Motor neuron (in vitro differentiated cells): ENCODE measurements at regions not wholly inside any gene's neighbourhood (a gene's known extent, or its start where the extent isn't known, plus 50 kb on each side); places are given as distances from the start of the nearest gene placed in this dataset.
A peak's percentile ranks its signal among the peaks of the same experiment; 100 is the strongest.

Experiments
- ATAC-seq, 8 experiments: fragments of 200-7000 bp; cut with Tn5 transposase; replicated peaks in 6 of 8; 2 replicates each; pipeline ENCODE4 v1.8.0; 2021; ENCODE audit warnings: mild to moderate bottlenecking in 8 of 8, moderate library complexity in 8 of 8
- H3K27ac ChIP-seq, 2 donors: fragments of 250-450 bp; sonication (Bioruptor Pico); 2 replicates each; pipeline ENCODE4 v1.9.0; 2021; ENCODE audit warnings: antibody characterized with exemption in 2 of 2, mild to moderate bottlenecking in 2 of 2, moderate library complexity in 1 of 2
- H3K4me1 ChIP-seq, 2 donors: fragments of 250-450 bp; sonication (Bioruptor Pico); replicated peaks in 1 of 2; 2 replicates each; pipeline ENCODE4 v1.6.1; 2021; ENCODE audit warnings: antibody characterized with exemption in 2 of 2, mild to moderate bottlenecking in 2 of 2, moderate library complexity in 1 of 2
- H3K4me3 ChIP-seq, 5 donors: fragments of 250-450 bp; sonication (Bioruptor Pico); 2 replicates each; pipeline ENCODE4 v1.9.0; 2021; ENCODE audit warnings: antibody characterized with exemption in 5 of 5, mild to moderate bottlenecking in 5 of 5, moderate library complexity in 4 of 5
- WGBS, 10 experiments: fragments of 450-650 bp; shearing (Covaris generic); methylation state at CpG; one replicate each; pipeline ENCODE4 v1.0.0; 2022; 5-methylcytosine and 5-hydroxymethylcytosine counted together
- in situ Hi-C, 9 experiments: fragments of 400-800 bp; cut with MboI; loops; one replicate each; pipeline ENCODE4 v1.15.0; 2021; ENCODE audit warnings: low sequenced_read_pairs in 9 of 9, low pct_unique_long_range_greater_than_20kb in 2 of 9; ENCODE audit not compliant: unreplicated experiment in 9 of 9

DNA sequence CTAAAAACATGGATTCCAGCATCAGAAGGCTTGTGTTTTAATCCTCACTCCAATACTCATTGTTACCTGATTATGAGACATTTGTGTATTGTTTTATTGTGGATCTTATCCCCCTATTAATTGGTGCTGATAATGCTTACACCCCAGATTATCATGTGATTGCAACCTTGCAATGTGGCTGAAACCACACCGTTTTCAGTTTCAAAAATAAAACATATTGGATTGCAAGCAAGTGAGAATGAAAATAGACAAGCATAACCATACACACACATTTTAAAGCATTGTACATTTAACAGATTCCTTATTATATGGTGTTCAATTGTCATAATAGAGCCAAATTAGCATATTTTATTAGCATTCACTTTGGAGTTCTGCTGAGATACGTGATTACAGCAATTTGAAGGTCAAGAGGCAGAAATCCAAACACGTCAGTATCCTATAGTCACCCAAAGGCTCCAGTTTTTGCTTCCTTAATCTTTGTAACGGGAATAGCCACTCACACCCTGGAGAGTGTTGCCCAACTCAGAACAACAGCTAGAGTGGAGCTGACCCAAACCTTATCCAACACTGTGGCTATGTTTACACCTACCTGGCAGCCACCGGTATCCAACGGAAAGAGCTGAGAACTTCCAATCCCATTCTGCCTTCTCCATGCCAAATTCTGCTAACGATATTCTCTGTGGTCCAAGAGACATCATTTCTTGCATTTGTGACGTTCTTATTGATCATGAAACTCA is 317.1 kb upstream of the KLF6 start:
- ATAC-seq: no peak
- 78 to 100% (median 98%) methylated on average over 1 to 8 of the region's 8 CpGs for WGBS, 10 experiments
- in situ Hi-C loops: no loop called here
- no peak overlapping the region for H3K27ac ChIP-seq
- no peaks in the 10 kb centered on the region for H3K4me1 ChIP-seq
- no peak overlapping the region for H3K4me3 ChIP-seq

- 0 to 100% (median 85%) methylated on average over 1 to 4 of the region's 4 CpGs for WGBS, 10 experiments
- H3K4me1 ChIP-seq: no peaks in the 10 kb centered on the region
- no peak overlapping the region for H3K27ac ChIP-seq
- no peak overlapping the region for H3K4me3 ChIP-seq
- in situ Hi-C loops: no loop called here
- no peak for ATAC-seq
Observed at GRCh38 chr10:4100380-4100779, 315.4 kb upstream of the KLF6 start.

DNA sequence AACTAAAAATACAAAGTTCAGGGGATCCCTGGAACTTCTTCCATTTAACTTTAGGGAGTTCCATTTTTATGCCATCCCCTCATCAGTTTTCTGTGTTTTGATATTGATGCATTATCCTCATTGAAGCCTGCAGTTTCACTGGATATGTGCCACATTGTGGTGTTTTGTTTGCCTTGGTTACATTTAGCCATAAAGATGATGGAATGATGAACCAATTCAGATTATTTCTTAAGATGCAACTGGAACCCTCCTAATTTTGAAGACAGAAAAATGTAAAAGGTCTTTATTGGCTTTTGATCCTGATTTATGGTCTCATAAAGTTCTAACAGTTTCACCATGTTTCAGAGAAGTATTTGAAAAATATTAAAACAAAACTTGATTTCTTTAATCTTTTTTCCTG is 314.2 kb upstream of the KLF6 start:
- no peak overlapping the region for H3K4me3 ChIP-seq
- H3K27ac ChIP-seq: no peak overlapping the region
- no peak for ATAC-seq
- H3K4me1 ChIP-seq: no peaks in the 10 kb centered on the region
- in situ Hi-C loops: no loop called here

DNA sequence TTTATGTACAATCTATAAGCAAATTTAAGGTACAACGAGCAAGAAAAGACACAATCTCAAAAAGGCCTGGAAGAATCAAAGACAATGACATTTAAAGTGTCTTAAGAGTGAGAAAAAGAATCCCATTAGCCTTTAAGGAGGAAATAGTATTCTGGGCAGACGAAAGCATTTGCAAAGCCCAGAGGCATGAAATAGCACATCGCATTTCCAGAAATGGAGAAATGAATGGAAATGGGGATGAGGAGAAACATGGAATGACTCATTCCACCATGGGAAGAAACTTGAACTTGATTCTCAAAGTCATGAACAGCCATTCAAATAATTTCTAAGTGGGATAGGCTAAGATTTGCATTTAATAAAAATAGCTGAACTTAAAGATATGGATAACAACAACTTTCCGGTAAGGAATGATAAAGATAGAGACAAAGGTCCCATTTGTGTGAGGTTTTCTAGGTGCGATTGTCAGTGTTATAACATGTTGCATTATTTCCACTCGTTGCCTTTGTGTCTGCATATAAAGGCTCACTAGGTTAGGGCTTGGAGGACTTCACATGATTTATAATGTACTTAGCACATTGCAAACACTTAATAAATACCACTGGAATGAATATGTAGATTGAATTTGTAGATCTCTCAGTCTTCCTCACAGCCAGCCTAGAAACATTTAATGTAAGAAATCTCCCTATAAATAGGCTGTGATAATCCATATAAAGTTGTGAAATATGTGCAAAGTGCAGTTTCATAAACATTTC is 310.3 kb upstream of the KLF6 start:
- WGBS, 10 experiments: 40 to 100% (median 81%) methylated on average over 1 to 6 of the region's 6 CpGs
- ATAC-seq: peak in 4 of 8 experiments; percentile 54 to 81 (median 77)
- Histone ChIP-seq H3K4me3 (no peak overlapping the region), H3K27ac (no peak overlapping the region), H3K4me1 (no peaks in the 10 kb centered on the region)
- in situ Hi-C loops: no loop called here

- H3K4me1 ChIP-seq: no peaks in the 10 kb centered on the region
- in situ Hi-C loops: no loop called here
- peak in 1 of 8 experiments; percentile 26 for ATAC-seq
- H3K27ac ChIP-seq: no peak overlapping the region
- H3K4me3 ChIP-seq: no peak overlapping the region
- WGBS, 10 experiments: 61 to 100% (median 86%) methylated on average over 2 of the region's 2 CpGs
Observed at GRCh38 chr10:4094751-4095150, 309.7 kb upstream of the KLF6 start.

DNA sequence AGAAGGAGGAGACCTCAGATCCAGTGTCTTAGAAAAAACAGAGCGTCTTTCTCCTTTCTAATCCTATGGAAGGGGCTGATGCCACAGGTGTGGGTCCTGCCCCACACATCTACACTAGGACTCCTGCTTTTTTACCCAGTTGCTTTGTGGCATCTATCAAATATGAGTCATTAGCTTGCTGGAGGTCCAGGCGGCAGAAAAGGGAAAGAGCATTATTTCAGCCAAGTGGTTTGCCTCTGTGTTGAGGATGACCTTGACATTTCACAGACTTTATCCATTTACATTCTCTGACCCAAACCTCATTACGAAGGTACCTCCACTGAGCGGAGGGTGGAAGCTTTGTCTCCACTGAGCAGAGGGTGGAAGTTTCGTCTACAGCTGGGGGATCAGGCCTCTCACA is 308.4 kb upstream of the KLF6 start:
- Histone ChIP-seq H3K27ac (no peak overlapping the region), H3K4me1 (no peaks in the 10 kb centered on the region), H3K4me3 (no peak overlapping the region)
- 71 to 100% (median 82%) methylated on average over 1 to 4 of the region's 5 CpGs; no CpG with 5 or more reads in 3 of the 10 experiments for WGBS, 10 experiments
- no peak for ATAC-seq
- in situ Hi-C loops: no loop called here

DNA sequence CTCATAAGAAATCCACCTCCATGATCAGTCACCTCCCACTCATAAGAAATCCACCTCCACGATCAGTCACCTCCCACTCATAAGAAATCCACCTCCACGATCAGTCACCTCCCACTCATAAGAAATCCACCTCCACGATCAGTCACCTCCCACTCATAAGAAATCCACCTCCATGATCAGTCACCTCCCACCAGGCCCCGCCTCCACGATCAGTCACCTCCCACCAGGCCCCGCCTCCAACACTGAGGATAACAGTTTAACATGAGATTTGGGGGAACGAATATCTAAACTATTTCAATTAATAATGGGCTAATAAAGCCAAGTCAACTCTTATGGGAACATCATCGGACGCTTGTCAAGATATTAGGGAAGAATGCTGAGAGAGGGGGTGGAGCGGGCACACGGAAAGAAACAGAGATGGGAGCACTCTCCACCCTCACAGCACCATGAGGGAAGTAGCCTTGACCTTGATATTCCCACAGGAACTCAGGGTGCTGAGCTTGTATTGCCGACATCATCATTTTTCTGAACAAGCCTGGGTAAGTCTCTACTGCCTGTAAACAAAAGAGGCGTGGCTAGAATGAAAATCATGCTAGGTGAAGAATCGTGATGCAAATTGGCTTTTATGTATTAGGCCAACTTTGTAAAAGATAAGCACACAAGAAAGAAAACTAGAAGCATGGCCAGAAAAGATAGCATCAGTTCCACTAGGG is 303.5 kb upstream of the KLF6 start:
- in situ Hi-C loops: no loop called here
- H3K4me3 ChIP-seq: no peak overlapping the region
- no peak overlapping the region for H3K27ac ChIP-seq
- WGBS, 10 experiments: 50 to 100% (median 86%) methylated on average over 1 to 8 of the region's 14 CpGs; no CpG with 5 or more reads in 2 of the 10 experiments
- peak in 1 of 8 experiments; percentile 27 for ATAC-seq
- peaks cover 0 to 7% of the 10 kb centered on the region in 2 donors for H3K4me1 ChIP-seq

DNA sequence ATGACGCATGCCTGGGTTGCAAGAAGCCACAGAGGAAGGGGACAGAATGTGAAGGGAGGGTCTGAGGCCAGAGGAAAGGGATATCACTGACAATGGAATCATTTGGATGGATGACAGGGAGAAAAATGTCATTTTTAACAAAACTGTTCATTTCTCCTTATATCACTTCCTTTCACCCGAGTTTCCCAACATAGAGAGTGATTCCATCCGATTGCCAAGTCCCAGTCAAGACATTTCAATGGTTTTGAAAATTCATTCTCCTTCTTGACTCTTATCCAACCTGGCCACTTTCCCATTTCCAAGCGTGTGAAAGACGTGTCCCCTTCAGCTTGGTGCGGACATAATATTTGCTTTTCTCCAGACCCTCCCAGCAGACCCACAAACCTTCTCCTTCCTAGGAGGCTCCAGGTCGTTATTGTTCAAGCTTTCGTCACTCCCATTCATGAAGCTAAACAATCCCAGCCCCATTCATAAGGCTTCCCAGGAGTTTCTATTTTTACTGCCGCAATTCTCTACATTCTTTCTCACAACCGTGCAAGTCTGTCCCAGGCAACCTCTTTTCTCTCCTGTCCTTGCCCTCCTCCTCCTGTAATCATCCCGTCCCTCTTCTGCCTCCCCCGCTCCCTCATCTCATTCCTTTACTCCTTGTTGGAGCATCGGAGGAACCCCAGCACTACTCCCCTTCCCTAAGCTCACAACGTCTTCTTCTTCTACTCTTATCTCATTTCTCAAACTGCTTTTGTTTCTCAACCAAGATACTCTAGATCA is 301.3 kb upstream of the KLF6 start:
- peak overlapping the region in 1 of 2 donors; percentile 54 for H3K27ac ChIP-seq
- in situ Hi-C loops: no loop called here
- peak in 3 of 8 experiments; percentile 76 to 95 (median 77) for ATAC-seq
- 41 to 81% (median 69%) methylated on average over 4 to 14 of the region's 14 CpGs for WGBS, 10 experiments
- H3K4me3 ChIP-seq: no peak overlapping the region
- H3K4me1 ChIP-seq: peaks cover 0 to 7% of the 10 kb centered on the region in 2 donors

DNA sequence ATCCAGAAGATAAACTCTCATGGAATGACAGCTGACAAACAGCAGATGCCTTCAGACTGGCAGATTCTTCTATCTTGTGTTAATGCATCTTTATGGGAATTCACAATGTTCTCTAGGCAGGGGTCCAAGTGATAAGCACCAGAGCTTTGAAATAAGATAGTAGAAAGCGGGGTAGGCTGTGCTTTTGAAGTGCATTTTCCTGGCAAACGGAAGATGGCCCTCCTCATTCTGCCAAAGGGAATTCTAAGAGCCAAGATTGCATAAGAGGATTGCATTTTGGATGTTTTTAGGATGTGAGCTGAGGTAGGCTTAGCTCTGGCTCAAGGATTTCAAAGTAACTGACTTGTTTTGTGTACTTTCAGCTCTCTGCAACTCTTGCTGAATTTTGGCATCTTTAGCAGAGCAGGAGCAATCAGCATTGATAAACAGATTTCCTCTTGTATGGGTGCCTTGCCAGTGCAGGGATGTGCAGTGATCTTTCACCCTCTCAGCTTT is 298.5 kb upstream of the KLF6 start:
- WGBS, 10 experiments: 20 to 100% (median 50%) methylated on average over 1 to 2 of the region's 2 CpGs; no CpG with 5 or more reads in 2 of the 10 experiments

GRCh38 chr10:4082861-4083260 is 297.9 kb upstream of the KLF6 start:
- in situ Hi-C loops: no loop called here
- no peak overlapping the region for H3K27ac ChIP-seq
- H3K4me1 ChIP-seq: peaks cover 0 to 7% of the 10 kb centered on the region in 2 donors
- WGBS, 10 experiments: 83 to 100% (median 95%) methylated on average over 1 to 2 of the region's 2 CpGs; no CpG with 5 or more reads in 3 of the 10 experiments
- no peak for ATAC-seq
- H3K4me3 ChIP-seq: no peak overlapping the region

More for the DNA sequence above, 298.5 kb upstream of the KLF6 start:
- in situ Hi-C loops: no loop called here
- no peak overlapping the region for H3K4me3 ChIP-seq
- peaks cover 0 to 7% of the 10 kb centered on the region in 2 donors for H3K4me1 ChIP-seq
- ATAC-seq: no peak
- H3K27ac ChIP-seq: no peak overlapping the region

DNA sequence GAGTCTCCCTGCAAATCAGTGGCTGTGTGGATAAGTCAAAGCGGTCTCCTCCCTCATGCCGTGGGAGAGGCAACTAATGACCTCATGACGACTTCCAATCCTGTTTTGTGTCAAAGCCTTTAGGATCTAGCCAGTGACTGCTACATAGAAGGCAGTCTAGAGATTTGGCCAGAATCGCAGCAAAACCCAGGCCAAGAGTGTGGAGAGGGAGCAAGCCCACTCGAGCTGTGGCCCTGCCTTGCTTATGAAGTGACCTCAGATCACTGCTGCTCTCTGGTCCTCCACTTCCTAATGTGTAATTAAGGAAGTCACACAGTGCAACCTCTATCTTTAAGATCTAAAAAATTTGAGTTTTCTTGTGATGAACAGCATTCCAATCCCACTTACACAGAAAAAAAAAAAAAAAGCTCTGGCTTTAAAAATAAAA is 296.7 kb upstream of the KLF6 start:
- 14 to 83% (median 56%) methylated on average over 1 to 3 of the region's 5 CpGs; no CpG with 5 or more reads in 4 of the 10 experiments for WGBS, 10 experiments
- Histone ChIP-seq H3K4me3 (no peak overlapping the region), H3K27ac (no peak overlapping the region), H3K4me1 (peaks cover 0 to 3% of the 10 kb centered on the region in 2 donors)
- in situ Hi-C loops: no loop called here
- ATAC-seq: peak in 2 of 8 experiments; percentile 18 to 75

- Histone ChIP-seq H3K4me3 (no peak overlapping the region), H3K27ac (no peak overlapping the region), H3K4me1 (no peaks in the 10 kb centered on the region)
- ATAC-seq: no peak
- in situ Hi-C loops: no loop called here
- 70 to 100% (median 80%) methylated on average over 1 to 6 of the region's 7 CpGs for WGBS, 10 experiments
Observed at GRCh38 chr10:4080225-4080805, 295.3 kb upstream of the KLF6 start.
